AG04449 (cell line): ENCODE measurements at regions not wholly inside any gene's neighbourhood (a gene's known extent, or its start where the extent isn't known, plus 50 kb on each side); places are given as distances from the start of the nearest gene placed in this dataset.

ENCODE experiments used
- CTCF ChIA-PET: fragments of 350-600 bp; formaldehyde crosslinking; extraction: SDS; loops from one replicate; lab custom pipeline; 2021; ENCODE audit warnings: antibody characterized with exemption; lab: Yijun Ruan, JAX
- POLR2A ChIA-PET: fragments of 400-600, 350-600 bp; formaldehyde crosslinking; extraction: SDS; loops from one replicate; lab custom pipeline; 2020; ENCODE audit warnings: antibody characterized with exemption, inconsistent platforms; lab: Yijun Ruan, JAX
- DNase-seq: peaks from one replicate; pipeline ENCODE4 v3.0.0-alpha.2; 2010; ENCODE audit warnings: low read depth, low spot score
- H3K4me3 ChIP-seq: 2 replicates; pipeline ENCODE4 v1.5.1; 2011; ENCODE audit warnings: low read depth, mild to moderate bottlenecking, control low read depth, low read length
- TF ChIP-seq, protein P1 (sequence below): IDR thresholded peaks from one replicate; pipeline ENCODE4 v1.5.1; 2011; ENCODE audit warnings: mild to moderate bottlenecking, moderate library complexity, low read length, control low read depth, inconsistent platforms; ENCODE audit not compliant: insufficient read depth; ENCODE audit errors: missing control alignments

DNA sequence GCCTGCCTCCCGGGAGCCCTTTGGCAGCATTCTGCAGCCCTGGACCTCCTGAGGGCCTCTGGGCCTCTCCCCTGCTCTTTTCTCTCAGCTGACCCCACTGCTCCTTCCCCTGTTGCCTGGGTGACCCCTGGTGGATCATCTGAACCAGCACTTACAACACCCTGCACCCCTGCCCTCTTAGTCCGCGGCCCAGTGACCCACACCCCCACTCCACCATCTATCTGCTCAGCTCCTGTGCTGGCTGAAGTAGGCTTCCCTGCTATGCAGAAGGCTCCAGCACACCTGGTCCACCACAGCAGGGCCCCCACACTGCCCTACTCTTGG lies 74.0 kb downstream of the DMRTA2 start:
- TF ChIP-seq, protein P1, sequence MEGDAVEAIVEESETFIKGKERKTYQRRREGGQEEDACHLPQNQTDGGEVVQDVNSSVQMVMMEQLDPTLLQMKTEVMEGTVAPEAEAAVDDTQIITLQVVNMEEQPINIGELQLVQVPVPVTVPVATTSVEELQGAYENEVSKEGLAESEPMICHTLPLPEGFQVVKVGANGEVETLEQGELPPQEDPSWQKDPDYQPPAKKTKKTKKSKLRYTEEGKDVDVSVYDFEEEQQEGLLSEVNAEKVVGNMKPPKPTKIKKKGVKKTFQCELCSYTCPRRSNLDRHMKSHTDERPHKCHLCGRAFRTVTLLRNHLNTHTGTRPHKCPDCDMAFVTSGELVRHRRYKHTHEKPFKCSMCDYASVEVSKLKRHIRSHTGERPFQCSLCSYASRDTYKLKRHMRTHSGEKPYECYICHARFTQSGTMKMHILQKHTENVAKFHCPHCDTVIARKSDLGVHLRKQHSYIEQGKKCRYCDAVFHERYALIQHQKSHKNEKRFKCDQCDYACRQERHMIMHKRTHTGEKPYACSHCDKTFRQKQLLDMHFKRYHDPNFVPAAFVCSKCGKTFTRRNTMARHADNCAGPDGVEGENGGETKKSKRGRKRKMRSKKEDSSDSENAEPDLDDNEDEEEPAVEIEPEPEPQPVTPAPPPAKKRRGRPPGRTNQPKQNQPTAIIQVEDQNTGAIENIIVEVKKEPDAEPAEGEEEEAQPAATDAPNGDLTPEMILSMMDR, result no peak
- CTCF ChIA-PET, result interaction anchor here (1.1 to 3.6 kb wide), 7 partner anchors 8 to 1306 kb away, joined by 3 to 18 read pairs (median 6); no protein-coding TSS in a partner anchor
- POLR2A ChIA-PET, result no interaction called here
- DNase-seq, result no peak
- H3K4me3 ChIP-seq, result no peak overlapping the region

DNA sequence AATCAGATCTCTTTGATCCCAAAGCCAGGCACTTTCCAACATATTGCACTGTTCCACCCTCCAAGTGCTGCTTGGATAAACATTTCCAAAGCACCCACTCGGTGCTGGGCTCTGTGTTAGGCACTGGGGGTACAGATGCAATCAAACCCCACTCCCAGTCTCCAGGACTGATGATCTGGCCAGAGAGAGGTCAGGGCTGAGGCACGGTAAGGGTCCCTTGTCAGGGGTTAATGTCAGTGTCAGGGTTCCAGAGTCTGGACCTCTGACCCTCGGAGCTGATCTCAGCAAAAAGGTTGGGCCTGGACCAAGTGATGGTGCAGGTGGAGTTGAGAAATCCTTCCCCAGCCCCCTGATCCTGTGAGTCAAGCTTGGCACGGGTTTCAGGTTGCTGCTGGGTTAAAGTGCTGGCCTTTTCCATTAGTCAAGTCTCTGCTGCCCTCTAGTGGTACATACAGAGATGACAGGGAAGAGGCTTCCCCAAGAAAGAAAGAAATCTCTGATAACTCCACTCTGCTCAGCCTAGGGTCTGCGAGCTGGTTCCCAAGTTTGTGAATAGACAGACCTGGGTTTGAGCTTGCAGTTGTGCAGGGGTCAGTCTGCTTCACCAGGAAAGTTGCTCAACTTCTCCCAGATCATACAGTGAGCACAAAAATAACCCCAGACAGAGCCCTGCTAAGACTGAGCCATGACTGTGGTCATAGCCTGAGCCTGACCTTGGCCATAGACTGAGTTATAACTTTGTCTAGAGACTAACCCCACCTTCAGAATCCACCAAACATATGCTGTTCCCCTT lies 74.6 kb downstream of the DMRTA2 start:
- peak; percentile 42 for DNase-seq
- no peak overlapping the region for H3K4me3 ChIP-seq
- CTCF ChIA-PET, result interaction anchor here (1.1 to 3.6 kb wide), 8 partner anchors 9 to 1671 kb away, joined by 3 to 18 read pairs (median 5); no protein-coding TSS in a partner anchor
- POLR2A ChIA-PET, result no interaction called here
- TF ChIP-seq, protein P1, result peak; percentile 72

DNA sequence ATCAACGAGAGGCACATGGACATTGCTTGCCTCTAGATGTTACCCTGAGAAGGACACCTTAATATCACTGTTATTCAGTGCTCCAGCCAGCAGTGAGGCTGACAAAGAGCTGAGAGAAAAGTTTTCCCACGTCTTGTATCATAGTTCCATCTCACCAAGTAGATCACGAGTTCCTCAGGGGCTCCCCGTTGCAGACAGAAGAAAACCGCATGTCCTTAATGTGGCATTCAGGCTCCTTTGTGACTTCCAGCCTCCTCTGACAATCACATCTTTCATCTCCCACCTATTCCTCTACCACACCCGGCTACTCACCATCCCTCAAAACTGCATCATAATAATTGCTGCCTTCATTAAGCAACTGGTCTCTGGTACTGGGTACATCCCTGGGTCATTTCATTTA lies 75.3 kb downstream of the DMRTA2 start:
- TF ChIP-seq, protein P1, result no peak
- no peak for DNase-seq
- ChIA-PET POLR2A (no interaction called here), CTCF (interaction anchor here (1.1 to 3.6 kb wide), 7 partner anchors 10 to 1670 kb away, joined by 3 to 18 read pairs (median 4); no protein-coding TSS in a partner anchor)
- H3K4me3 ChIP-seq, result no peak overlapping the region

DNA sequence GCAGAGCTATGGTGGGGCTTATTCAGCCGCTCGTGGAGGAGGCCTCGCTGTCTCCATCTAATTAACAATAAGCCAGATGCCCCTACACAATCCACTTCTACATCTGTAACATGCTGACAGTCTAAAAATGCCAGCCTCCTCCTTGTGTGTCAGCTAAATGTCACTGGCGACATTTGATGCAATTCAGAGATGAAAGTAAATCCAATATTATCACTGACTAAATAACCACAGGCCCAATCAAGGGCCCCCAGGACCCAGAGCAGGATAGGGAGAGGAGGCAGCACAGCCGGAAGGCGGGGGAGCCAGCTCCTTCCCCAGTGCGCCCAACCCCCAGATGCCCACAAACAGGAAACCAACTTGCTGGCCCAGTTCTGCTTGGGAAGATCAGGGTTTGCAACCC lies 76.6 kb downstream of the DMRTA2 start:
- POLR2A ChIA-PET, result no interaction called here
- TF ChIP-seq, protein P1, result no peak
- CTCF ChIA-PET, result interaction anchor here (0.9 to 3.6 kb wide), 2 partner anchors 14 to 27 kb away, joined by 3 to 18 read pairs; no protein-coding TSS in a partner anchor
- no peak overlapping the region for H3K4me3 ChIP-seq
- no peak for DNase-seq

DNA sequence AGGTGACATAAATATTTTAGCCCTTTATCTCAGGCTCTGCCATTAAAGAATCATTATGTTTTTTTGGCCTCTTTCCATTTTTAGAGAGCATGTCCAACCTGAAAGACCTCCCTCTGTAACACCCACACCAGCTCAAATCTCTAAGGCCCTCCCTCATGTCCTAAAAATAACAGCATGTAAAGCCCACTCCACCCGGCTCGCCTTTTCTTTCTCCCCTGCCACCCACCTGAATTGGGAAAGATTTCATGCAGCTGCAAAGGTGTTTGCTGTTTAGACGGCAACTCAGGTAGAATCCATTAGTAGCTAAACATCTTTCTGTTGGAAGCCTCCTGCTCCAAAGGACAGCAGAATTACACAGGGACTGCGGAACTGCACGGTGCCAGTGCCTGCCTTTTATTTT lies 79.9 kb downstream of the DMRTA2 start:
- ChIA-PET CTCF (interaction anchor here (2.1 to 4.7 kb wide), 2 partner anchors 8 to 10 kb away, joined by 7 to 39 read pairs; no protein-coding TSS in a partner anchor), POLR2A (no interaction called here)
- TF ChIP-seq, protein P1, result no peak

DNA sequence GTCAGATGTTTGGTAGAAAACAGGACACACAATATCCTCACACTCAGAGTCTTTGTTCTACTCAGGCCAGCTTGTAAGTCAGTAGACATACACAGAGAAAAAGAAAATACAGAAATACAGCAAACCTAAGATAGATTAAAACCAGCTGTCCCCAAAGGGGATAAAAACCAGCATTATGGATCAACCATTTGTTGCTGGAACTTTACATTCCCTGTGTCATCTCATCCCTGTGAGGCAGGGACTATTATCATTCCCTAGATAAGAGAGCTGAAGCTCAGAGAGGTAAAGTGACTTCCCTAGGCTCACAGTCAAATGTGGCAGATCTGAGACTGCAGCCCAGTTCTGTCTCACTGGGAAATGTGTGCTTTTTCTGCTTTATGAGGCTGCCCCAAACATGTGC lies 80.7 kb downstream of the DMRTA2 start:
- CTCF ChIA-PET, result interaction anchor here (1.5 to 4.7 kb wide), 3 partner anchors 9 to 17 kb away, joined by 3 to 39 read pairs (median 7); no protein-coding TSS in a partner anchor
- DNase-seq, result no peak
- TF ChIP-seq, protein P1, result no peak
- POLR2A ChIA-PET, result no interaction called here
- no peak overlapping the region for H3K4me3 ChIP-seq

More for the DNA sequence above, 79.9 kb downstream of the DMRTA2 start:
- H3K4me3 ChIP-seq, result no peak overlapping the region
- no peak for DNase-seq
